ENCODE measurements at regions not wholly inside any gene's neighbourhood (a gene's known extent, or its start where the extent isn't known, plus 50 kb on each side); places are given as distances from the start of the nearest gene placed in this dataset.
"Not testable (repeated sequence)": the region's sequence is repeated elsewhere in the genome, so short reads cannot be mapped to it uniquely, and the experiment has no call there.

DNA sequence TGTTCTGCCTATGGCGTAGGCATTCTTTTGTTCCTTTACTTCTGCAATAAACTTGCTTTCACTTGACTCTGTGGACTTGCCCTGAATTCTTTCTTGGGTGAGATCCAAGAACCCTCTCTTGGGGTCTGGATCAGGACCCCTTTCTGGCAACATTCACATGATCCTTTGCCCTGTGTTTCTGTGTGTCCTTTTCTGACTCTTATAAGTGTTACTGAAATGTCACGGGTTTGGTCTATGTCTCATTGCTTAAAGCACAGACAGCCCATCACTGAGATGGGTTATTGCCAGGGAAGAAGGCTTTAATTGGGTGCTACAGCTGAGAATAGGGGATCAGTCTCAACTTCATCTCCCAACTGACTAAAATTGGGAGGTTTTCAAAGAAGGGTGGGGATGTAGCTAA, 110.9 kb upstream of the XPO1 start:
- H3K9me3 ChIP-seq (ENCODE audit: low read length) = no peaks in the 10 kb centered on the region
- no peak overlapping the region for H2AFZ ChIP-seq (ENCODE audit: low read length)
- H4K20me1 ChIP-seq (ENCODE audit: insufficient read depth, low read length) = no peaks in the 10 kb centered on the region
- no peak overlapping the region for H3K4me3 ChIP-seq (ENCODE audit: low read depth, low read length, poor library complexity, severe bottlenecking)
- intact Hi-C loops (cut with micrococcal nuclease; ENCODE audit: unreplicated experiment) = no loop called here
- TF ChIP-seq, protein P1, sequence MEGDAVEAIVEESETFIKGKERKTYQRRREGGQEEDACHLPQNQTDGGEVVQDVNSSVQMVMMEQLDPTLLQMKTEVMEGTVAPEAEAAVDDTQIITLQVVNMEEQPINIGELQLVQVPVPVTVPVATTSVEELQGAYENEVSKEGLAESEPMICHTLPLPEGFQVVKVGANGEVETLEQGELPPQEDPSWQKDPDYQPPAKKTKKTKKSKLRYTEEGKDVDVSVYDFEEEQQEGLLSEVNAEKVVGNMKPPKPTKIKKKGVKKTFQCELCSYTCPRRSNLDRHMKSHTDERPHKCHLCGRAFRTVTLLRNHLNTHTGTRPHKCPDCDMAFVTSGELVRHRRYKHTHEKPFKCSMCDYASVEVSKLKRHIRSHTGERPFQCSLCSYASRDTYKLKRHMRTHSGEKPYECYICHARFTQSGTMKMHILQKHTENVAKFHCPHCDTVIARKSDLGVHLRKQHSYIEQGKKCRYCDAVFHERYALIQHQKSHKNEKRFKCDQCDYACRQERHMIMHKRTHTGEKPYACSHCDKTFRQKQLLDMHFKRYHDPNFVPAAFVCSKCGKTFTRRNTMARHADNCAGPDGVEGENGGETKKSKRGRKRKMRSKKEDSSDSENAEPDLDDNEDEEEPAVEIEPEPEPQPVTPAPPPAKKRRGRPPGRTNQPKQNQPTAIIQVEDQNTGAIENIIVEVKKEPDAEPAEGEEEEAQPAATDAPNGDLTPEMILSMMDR (conservative IDR thresholded peaks at IDR 0.05; ENCODE audit: low read length) = no peak
- no peak for TF ChIP-seq EZH2phosphoT487 (IDR thresholded peaks at IDR 0.05; ENCODE audit: borderline replicate concordance, low read depth, low read length)
- POLR2A ChIA-PET = interaction anchor here (0.6 kb wide), 1 partner anchor 1321 kb away, joined by 4 read pairs; no protein-coding TSS in a partner anchor
- BruUV-seq (replicated peaks) = no TSS peak
- H3K4me1 ChIP-seq (ENCODE audit: insufficient read depth, low read length, poor library complexity, severe bottlenecking) = no peaks in the 10 kb centered on the region
- H3K4me2 ChIP-seq (ENCODE audit: low read length) = no peak overlapping the region
- DNase-seq (ENCODE audit: low spot score) = no peak
- H3K36me3 ChIP-seq (ENCODE audit: insufficient read depth, low read length) = no peaks in the 10 kb centered on the region
- H3K27ac ChIP-seq (ENCODE audit: low read depth, low read length, poor library complexity, severe bottlenecking) = no peak overlapping the region
- H3K9me2 ChIP-seq (ENCODE audit: insufficient read depth, low read length) = no peaks in the 10 kb centered on the region
- H3K79me2 ChIP-seq (ENCODE audit: insufficient read depth, low read depth, low read length) = no peaks in the 10 kb centered on the region
- CTCF ChIA-PET (ENCODE audit: unreplicated experiment) = no interaction called here

DNA sequence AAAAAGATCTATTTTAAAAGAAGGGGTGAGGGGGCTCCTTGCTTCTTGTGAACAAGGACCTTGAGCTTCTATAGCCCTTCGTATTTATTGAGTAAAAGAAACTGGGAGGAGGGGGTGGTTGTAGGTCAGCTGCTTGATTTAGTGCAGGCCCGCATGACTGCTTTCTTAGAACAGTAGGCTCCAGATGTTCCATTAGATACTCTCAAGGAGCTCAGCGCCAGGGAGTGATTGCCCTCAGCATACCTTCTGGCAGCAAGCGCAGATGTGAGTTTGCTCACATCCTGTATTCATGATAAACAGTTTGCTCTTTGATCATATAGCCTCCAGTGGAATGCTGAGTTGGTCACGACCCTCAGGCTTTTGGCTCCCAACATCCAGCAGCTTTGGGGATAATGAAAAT, 108.9 kb upstream of the XPO1 start:
- Histone ChIP-seq H2AFZ (ENCODE audit: low read length) (no peak overlapping the region), H3K4me2 (ENCODE audit: low read length) (no peak overlapping the region), H3K9me3 (ENCODE audit: low read length) (no peaks in the 10 kb centered on the region), H4K20me1 (ENCODE audit: insufficient read depth, low read length) (no peaks in the 10 kb centered on the region), H3K9me2 (ENCODE audit: insufficient read depth, low read length) (no peaks in the 10 kb centered on the region), H3K4me1 (ENCODE audit: insufficient read depth, low read length, poor library complexity, severe bottlenecking) (no peaks in the 10 kb centered on the region), H3K4me3 (ENCODE audit: low read depth, low read length, poor library complexity, severe bottlenecking) (no peak overlapping the region), H3K79me2 (ENCODE audit: insufficient read depth, low read depth, low read length) (no peaks in the 10 kb centered on the region), H3K36me3 (ENCODE audit: insufficient read depth, low read length) (no peaks in the 10 kb centered on the region), H3K27ac (ENCODE audit: low read depth, low read length, poor library complexity, severe bottlenecking) (no peak overlapping the region)
- no peak for DNase-seq (ENCODE audit: low spot score)
- TF ChIP-seq, protein P1 (conservative IDR thresholded peaks at IDR 0.05; ENCODE audit: low read length) = no peak
- no peak for TF ChIP-seq EZH2phosphoT487 (IDR thresholded peaks at IDR 0.05; ENCODE audit: borderline replicate concordance, low read depth, low read length)
- intact Hi-C loops (cut with micrococcal nuclease; ENCODE audit: unreplicated experiment) = no loop called here
- ChIA-PET CTCF (ENCODE audit: unreplicated experiment) (no interaction called here), POLR2A (no interaction called here)
- no TSS peak for BruUV-seq (replicated peaks)

DNA sequence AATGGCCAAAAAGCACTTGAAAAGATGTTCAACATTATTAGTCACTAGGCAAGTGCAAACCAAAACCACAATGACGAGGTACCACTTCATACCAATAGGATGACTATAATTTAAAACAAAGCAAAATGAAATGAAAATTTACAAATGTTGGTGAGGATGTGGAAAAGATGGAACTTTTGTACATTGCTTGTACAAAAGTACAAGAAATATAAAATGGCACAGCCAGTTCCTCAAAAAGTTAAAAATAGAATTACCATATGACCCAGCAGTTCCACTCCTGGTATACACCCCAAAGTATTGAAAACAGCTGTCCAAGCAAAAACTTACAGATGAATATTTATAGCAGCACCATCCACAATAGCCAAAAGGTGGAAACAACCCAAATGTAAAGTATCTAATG, 107.8 kb upstream of the XPO1 start:
- H3K4me3 ChIP-seq (ENCODE audit: low read depth, low read length, poor library complexity, severe bottlenecking) = no peak overlapping the region
- H2AFZ ChIP-seq (ENCODE audit: low read length) = no peak overlapping the region
- DNase-seq (ENCODE audit: low spot score) = no peak
- no peaks in the 10 kb centered on the region for H3K36me3 ChIP-seq (ENCODE audit: insufficient read depth, low read length)
- H3K9me2 ChIP-seq (ENCODE audit: insufficient read depth, low read length) = no peaks in the 10 kb centered on the region
- no peaks in the 10 kb centered on the region for H3K9me3 ChIP-seq (ENCODE audit: low read length)
- intact Hi-C loops (cut with micrococcal nuclease; ENCODE audit: unreplicated experiment) = no loop called here
- no peak overlapping the region for H3K27ac ChIP-seq (ENCODE audit: low read depth, low read length, poor library complexity, severe bottlenecking)
- ChIA-PET CTCF (ENCODE audit: unreplicated experiment) (no interaction called here), POLR2A (no interaction called here)
- TF ChIP-seq EZH2phosphoT487 (IDR thresholded peaks at IDR 0.05; ENCODE audit: borderline replicate concordance, low read depth, low read length) = no peak
- TF ChIP-seq, protein P1 (conservative IDR thresholded peaks at IDR 0.05; ENCODE audit: low read length) = no peak
- no TSS peak for BruUV-seq (replicated peaks)
- H3K4me2 ChIP-seq (ENCODE audit: low read length) = no peak overlapping the region
- H3K4me1 ChIP-seq (ENCODE audit: insufficient read depth, low read length, poor library complexity, severe bottlenecking) = no peaks in the 10 kb centered on the region
- no peaks in the 10 kb centered on the region for H3K79me2 ChIP-seq (ENCODE audit: insufficient read depth, low read depth, low read length)
- no peaks in the 10 kb centered on the region for H4K20me1 ChIP-seq (ENCODE audit: insufficient read depth, low read length)

DNA sequence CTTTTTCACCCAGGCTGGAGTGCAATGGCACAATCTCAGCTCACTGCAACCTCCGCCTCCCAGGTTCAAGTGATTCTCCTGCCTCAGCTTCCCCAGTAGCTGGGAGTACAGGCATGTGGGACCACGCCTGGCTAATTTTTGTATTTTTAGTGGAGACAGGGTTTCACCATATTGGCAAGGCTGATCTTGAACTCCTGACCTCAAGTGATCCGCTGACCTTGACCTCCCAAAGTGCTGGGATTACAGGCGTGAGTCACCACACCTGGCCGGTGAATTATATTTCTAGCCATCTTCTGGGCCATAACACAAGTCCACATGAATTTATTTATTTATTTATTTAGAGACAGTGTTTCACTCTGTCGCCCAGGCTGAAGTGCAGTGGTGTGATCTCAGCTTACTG, 105.0 kb upstream of the XPO1 start:
- H3K4me3 ChIP-seq (ENCODE audit: low read depth, low read length, poor library complexity, severe bottlenecking); BruUV-seq (replicated peaks); intact Hi-C loops (cut with micrococcal nuclease; ENCODE audit: unreplicated experiment); H3K79me2 ChIP-seq (ENCODE audit: insufficient read depth, low read depth, low read length); H3K4me1 ChIP-seq (ENCODE audit: insufficient read depth, low read length, poor library complexity, severe bottlenecking); H4K20me1 ChIP-seq (ENCODE audit: insufficient read depth, low read length); H3K4me2 ChIP-seq (ENCODE audit: low read length); H3K36me3 ChIP-seq (ENCODE audit: insufficient read depth, low read length); H3K27ac ChIP-seq (ENCODE audit: low read depth, low read length, poor library complexity, severe bottlenecking); DNase-seq (ENCODE audit: low spot score); H2AFZ ChIP-seq (ENCODE audit: low read length); H3K9me2 ChIP-seq (ENCODE audit: insufficient read depth, low read length); H3K9me3 ChIP-seq (ENCODE audit: low read length); POLR2A ChIA-PET: not testable (repeated sequence)
- CTCF ChIA-PET (ENCODE audit: unreplicated experiment) = interaction anchor here (0.6 kb wide), 1 partner anchor 217 kb away, joined by 4 read pairs; no protein-coding TSS in a partner anchor
